Panc1 (cell line): ENCODE measurements at regions not wholly inside any gene's neighbourhood (a gene's known extent, or its start where the extent isn't known, plus 50 kb on each side); places are given as distances from the start of the nearest gene placed in this dataset.

ENCODE experiments used
- ATAC-seq: fragments of 200-7000 bp; cut with Tn5 transposase; 2 replicates; pipeline ENCODE4 v1.9.1; 2020; ENCODE audit warnings: mild to moderate bottlenecking, moderate library complexity
- BruUV-seq: library from RNA; stranded (reverse); fragments of 400-500 nt; replicated peaks from 2 replicates; lab custom pipeline; 2021; lab: Mats Ljungman, UMichigan
- CTCF ChIA-PET: fragments of 300-600 bp; sonication (Branson Sonifier 250); formaldehyde crosslinking; loops from one replicate; lab custom pipeline; 2022; ENCODE audit warnings: antibody characterized with exemption; lab: Charles Lee
- POLR2A ChIA-PET: fragments of 300-600 bp; sonication (Branson Sonifier 250); formaldehyde crosslinking; loops from one replicate; lab custom pipeline; 2022; ENCODE audit warnings: antibody characterized with exemption; lab: Charles Lee
- DNase-seq: peaks from one replicate; pipeline ENCODE4 v3.0.0-alpha.2; 2010; ENCODE audit warnings: low read depth, low spot score
- H3K27ac ChIP-seq: 2 replicates; pipeline ENCODE4 v1.5.1; 2011; ENCODE audit warnings: mild to moderate bottlenecking, low read length, inconsistent platforms
- H3K27me3 ChIP-seq: fragments of 200-500 bp; sonication (Bioruptor generic); 2 replicates; pipeline ENCODE4 v1.6.0; 2014; ENCODE audit warnings: low read length, inconsistent platforms; ENCODE audit not compliant: control insufficient read depth, insufficient read depth
- H3K36me3 ChIP-seq: fragments of 200-500 bp; sonication (Bioruptor generic); 2 replicates; pipeline ENCODE4 v1.5.1; 2014; ENCODE audit warnings: inconsistent platforms, mild to moderate bottlenecking, low read length, moderate library complexity; ENCODE audit not compliant: control insufficient read depth, insufficient read depth
- H3K4me1 ChIP-seq: 2 replicates; pipeline ENCODE4 v1.5.1; 2011; ENCODE audit warnings: inconsistent platforms, mild to moderate bottlenecking, low read length, moderate library complexity; ENCODE audit not compliant: control insufficient read depth, insufficient read depth
- H3K4me3 ChIP-seq, 2 experiments: 2 replicates each; pipeline ENCODE4 v1.5.1; 2011 to 2012; ENCODE audit warnings: low read depth in 2 of 2, low read length in 2 of 2, mild to moderate bottlenecking in 2 of 2, inconsistent platforms in 1 of 2, moderate library complexity in 1 of 2
- H3K9me3 ChIP-seq: fragments of 200-500 bp; sonication (Bioruptor generic); 2 replicates; pipeline ENCODE4 v1.5.1; 2014; ENCODE audit warnings: low read depth, mild to moderate bottlenecking, inconsistent platforms, low read length, moderate library complexity; ENCODE audit not compliant: control insufficient read depth, insufficient read depth
- CTCF ChIP-seq: fragments of 450-650 bp; IDR thresholded peaks from 2 replicates; pipeline ENCODE4 v1.5.1; 2017; ENCODE audit warnings: mild to moderate bottlenecking
- POLR2AphosphoS5 ChIP-seq: IDR thresholded peaks from 2 replicates; pipeline ENCODE4 v1.6.1; 2012; ENCODE audit warnings: mild to moderate bottlenecking, low read depth, low read length, moderate library complexity
- REST ChIP-seq, 2 experiments: IDR thresholded peaks; 2 replicates each; pipeline ENCODE4 v1.6.1; 2011 to 2012; ENCODE audit warnings: low read depth in 2 of 2, control low read depth in 1 of 2, low read length in 1 of 2, mild to moderate bottlenecking in 1 of 2, moderate library complexity in 1 of 2; ENCODE audit not compliant: insufficient read depth in 1 of 2
- SIN3A ChIP-seq: IDR thresholded peaks from 2 replicates; pipeline ENCODE4 v1.6.1; 2012; ENCODE audit warnings: low read depth, mild to moderate bottlenecking, low read length, moderate library complexity, borderline replicate concordance; ENCODE audit not compliant: insufficient read depth
- TCF7L2 ChIP-seq: IDR thresholded peaks from 2 replicates; pipeline ENCODE4 v1.6.1; 2011; ENCODE audit warnings: mild to moderate bottlenecking, low read depth, low read length, inconsistent platforms
- in situ Hi-C: cut with HindIII; loops from 2 replicates; pipeline ENCODE4 v1.10.0; 2016; ENCODE audit warnings: low sequenced_read_pairs, low pct_unique_long_range_greater_than_20kb
- intact Hi-C: fragments of 100-400 bp; cut with micrococcal nuclease; formaldehyde crosslinking; loops from one replicate; pipeline ENCODE4 v1.10.0; 2022; ENCODE audit not compliant: unreplicated experiment

GRCh38 chr15:70356919-70357318 is 259.2 kb upstream of the TLE3 start:
- Histone ChIP-seq H3K36me3 (no peaks in the 10 kb centered on the region), H3K9me3 (no peaks in the 10 kb centered on the region), H3K4me1 (peaks cover 5% of the 10 kb centered on the region; the same call in 1 of the 2 replicates), H3K27me3 (no peaks in the 10 kb centered on the region), H3K27ac (no peak overlapping the region), H3K4me3 (no peak overlapping the region)
- intact Hi-C loops: no loop called here
- in situ Hi-C loops: no loop called here
- no peak for TF ChIP-seq REST (IDR thresholded peaks at IDR 0.05; ENCODE audit: insufficient read depth in 1 of 2, low read depth in 2 of 2, low read length in 1 of 2)
- no peak for TF ChIP-seq CTCF
- TF ChIP-seq POLR2AphosphoS5: no peak
- TF ChIP-seq SIN3A: no peak
- TF ChIP-seq TCF7L2: no peak
- ATAC-seq (no peak), DNase-seq (no peak)
- POLR2A ChIA-PET: interaction anchor here (0.6 to 0.7 kb wide), 3 partner anchors 18 to 882 kb away, joined by 3 to 7 read pairs (median 3); no protein-coding TSS in a partner anchor
- CTCF ChIA-PET: no interaction called here
- BruUV-seq: no TSS peak

GRCh38 chr15:70356062-70356860 is 258.5 kb upstream of the TLE3 start:
- Histone ChIP-seq H3K4me1 (peaks cover 5% of the 10 kb centered on the region; the same call in 1 of the 2 replicates), H3K36me3 (no peaks in the 10 kb centered on the region), H3K27ac (no peak overlapping the region), H3K9me3 (no peaks in the 10 kb centered on the region), H3K27me3 (no peaks in the 10 kb centered on the region), H3K4me3 (no peak overlapping the region)
- no peak for DNase-seq
- in situ Hi-C loops: no loop called here
- intact Hi-C loops: no loop called here
- ChIA-PET POLR2A (interaction anchor here (0.6 to 0.7 kb wide), 3 partner anchors 19 to 881 kb away, joined by 3 to 7 read pairs (median 3); no protein-coding TSS in a partner anchor), CTCF (no interaction called here)
- no peak for TF ChIP-seq SIN3A
- TF ChIP-seq REST (IDR thresholded peaks at IDR 0.05; ENCODE audit: insufficient read depth in 1 of 2, low read depth in 2 of 2, low read length in 1 of 2): no peak
- no peak for TF ChIP-seq CTCF
- no peak for TF ChIP-seq TCF7L2
- no peak for TF ChIP-seq POLR2AphosphoS5
- no peak for ATAC-seq
- BruUV-seq: no TSS peak
